IMR-90 (cell line): ENCODE measurements at regions not wholly inside any gene's neighbourhood (a gene's known extent, or its start where the extent isn't known, plus 50 kb on each side); places are given as distances from the start of the nearest gene placed in this dataset.

Experiments
- ATAC-seq: fragments of 200-7000 bp; cut with Tn5 transposase; 2 replicates; pipeline ENCODE4 v1.9.1; 2020; ENCODE audit warnings: low read depth, mild to moderate bottlenecking, moderate library complexity
- BruUV-seq: library from RNA; stranded (reverse); fragments of 400-500 nt; replicated peaks from 2 replicates; lab custom pipeline; 2021; lab: Mats Ljungman, UMichigan
- CTCF ChIA-PET: fragments of 300-600 bp; formaldehyde crosslinking; extraction: SDS; loops from one replicate; lab custom pipeline; 2021; ENCODE audit warnings: antibody characterized with exemption; lab: Yijun Ruan, JAX
- POLR2A ChIA-PET: fragments of 300-600 bp; sonication (Branson Sonifier 250); formaldehyde crosslinking; loops from one replicate; lab custom pipeline; 2022; ENCODE audit warnings: antibody characterized with exemption; ENCODE audit not compliant: unreplicated experiment; lab: Charles Lee
- DNase-seq: peaks from one replicate; pipeline ENCODE4 v3.0.0; 2013
- H2AFZ ChIP-seq: replicated peaks from 2 replicates; pipeline ENCODE3; 2013; ENCODE audit warnings: low read length, mild to moderate bottlenecking; ENCODE audit not compliant: poor library complexity
- H2AK5ac ChIP-seq: 2 replicates; pipeline ENCODE4 v1.6.1; 2013; ENCODE audit warnings: low read depth, low read length, inconsistent platforms
- H2AK9ac ChIP-seq: replicated peaks from 2 replicates; pipeline ENCODE3; 2013; ENCODE audit warnings: mild to moderate bottlenecking, low read depth, low read length, moderate library complexity; ENCODE audit not compliant: poor library complexity
- H2BK120ac ChIP-seq: 2 replicates; pipeline ENCODE4 v1.6.1; 2013; ENCODE audit warnings: low read depth, low read length, inconsistent platforms
- H2BK15ac ChIP-seq: 3 replicates; pipeline ENCODE4 v1.6.1; 2013; ENCODE audit warnings: low read depth, low read length, inconsistent platforms
- H2BK20ac ChIP-seq: 2 replicates; pipeline ENCODE4 v1.6.1; 2013; ENCODE audit warnings: low read depth, mild to moderate bottlenecking, inconsistent platforms, low read length, moderate library complexity
- H2BK5ac ChIP-seq: 2 replicates; pipeline ENCODE4 v1.6.1; 2013; ENCODE audit warnings: mild to moderate bottlenecking, low read depth, low read length, inconsistent platforms; ENCODE audit not compliant: poor library complexity, severe bottlenecking
- H3K14ac ChIP-seq: replicated peaks from 2 replicates; pipeline ENCODE4 v1.6.1; 2013; ENCODE audit warnings: low read depth, low read length, inconsistent platforms
- H3K18ac ChIP-seq: 2 replicates; pipeline ENCODE4 v1.6.1; 2013; ENCODE audit warnings: low read depth, low read length, control low read depth
- H3K23ac ChIP-seq: 2 replicates; pipeline ENCODE4 v1.6.1; 2013; ENCODE audit warnings: low read depth, low read length, inconsistent platforms
- H3K27ac ChIP-seq: 2 replicates; pipeline ENCODE4 v1.5.1; 2013; ENCODE audit warnings: mild to moderate bottlenecking, control low read depth, low read length; ENCODE audit not compliant: insufficient read depth
- H3K27me3 ChIP-seq: 2 replicates; pipeline ENCODE4 v1.6.1; 2013; ENCODE audit warnings: low read length; ENCODE audit not compliant: control insufficient read depth, insufficient read depth
- H3K36me3 ChIP-seq: 2 replicates; pipeline ENCODE4 v1.6.1; 2013; ENCODE audit warnings: low read length, mixed read lengths; ENCODE audit not compliant: control insufficient read depth, insufficient read depth
- H3K4ac ChIP-seq: 2 replicates; pipeline ENCODE4 v1.6.1; 2013; ENCODE audit warnings: low read depth, low read length, inconsistent platforms
- H3K4me1 ChIP-seq: 2 replicates; pipeline ENCODE4 v1.6.1; 2013; ENCODE audit warnings: low read length, mixed read lengths; ENCODE audit not compliant: control insufficient read depth, insufficient read depth
- H3K4me2 ChIP-seq: 2 replicates; pipeline ENCODE4 v1.6.1; 2013; ENCODE audit warnings: low read depth, mild to moderate bottlenecking, control low read depth, low read length, moderate library complexity
- H3K4me3 ChIP-seq: 2 replicates; pipeline ENCODE4 v1.5.1; 2013; ENCODE audit warnings: low read depth, mild to moderate bottlenecking, control low read depth, low read length, moderate library complexity; ENCODE audit not compliant: insufficient read depth
- H3K56ac ChIP-seq: 2 replicates; pipeline ENCODE4 v1.6.1; 2013; ENCODE audit warnings: low read length, inconsistent platforms; ENCODE audit not compliant: insufficient read depth; ENCODE audit errors: extremely low read depth
- H3K79me1 ChIP-seq, 2 experiments: 2 replicates each; pipeline ENCODE4 v1.6.1; 2013; ENCODE audit warnings: low read length in 2 of 2, inconsistent platforms in 1 of 2, low read depth in 1 of 2
- H3K9ac ChIP-seq: 2 replicates; pipeline ENCODE4 v1.6.1; 2013; ENCODE audit warnings: low read depth, low read length, control low read depth
- H3K9me1 ChIP-seq: 2 replicates; pipeline ENCODE4 v1.6.1; 2013; ENCODE audit warnings: low read length, inconsistent platforms; ENCODE audit not compliant: insufficient read depth
- H3K9me3 ChIP-seq: 2 replicates; pipeline ENCODE4 v1.6.1; 2013; ENCODE audit warnings: low read length; ENCODE audit not compliant: control insufficient read depth, insufficient read depth
- H4K20me1 ChIP-seq: 2 replicates; pipeline ENCODE4 v1.6.1; 2013; ENCODE audit warnings: low read length, inconsistent platforms; ENCODE audit not compliant: insufficient read depth
- H4K5ac ChIP-seq: 2 replicates; pipeline ENCODE4 v1.6.1; 2013; ENCODE audit warnings: mild to moderate bottlenecking, low read depth, low read length, control low read depth
- H4K8ac ChIP-seq, 2 experiments: 2 replicates each; pipeline ENCODE4 v1.6.1; 2013; ENCODE audit warnings: low read depth in 2 of 2, low read length in 2 of 2, control low read depth in 1 of 2, inconsistent platforms in 1 of 2
- H4K91ac ChIP-seq: 2 replicates; pipeline ENCODE4 v1.6.1; 2013; ENCODE audit warnings: low read depth, low read length, inconsistent platforms; ENCODE audit not compliant: insufficient read depth
- BHLHE40 ChIP-seq: fragments of 150-350 bp; IDR thresholded peaks from 2 replicates; pipeline ENCODE4 v1.6.1; 2016; ENCODE audit warnings: mild to moderate bottlenecking, low read depth, low read length
- CEBPB ChIP-seq: IDR thresholded peaks from 2 replicates; pipeline ENCODE4 v1.6.1; 2012; ENCODE audit warnings: low read depth, low read length, improper control_type of control experiment
- CHD1 ChIP-seq: IDR thresholded peaks from 2 replicates; pipeline ENCODE4 v1.6.1; 2012; ENCODE audit warnings: low read depth, low read length, improper control_type of control experiment
- CTCF ChIP-seq: conservative IDR thresholded peaks from 2 replicates; pipeline ENCODE4 v1.5.1; 2012; ENCODE audit warnings: mild to moderate bottlenecking, low read depth, low read length, improper control_type of control experiment
- ELK1 ChIP-seq: fragments of 150-350 bp; IDR thresholded peaks from 2 replicates; pipeline ENCODE4 v1.6.1; 2016; ENCODE audit warnings: low read depth, mild to moderate bottlenecking, low read length, moderate library complexity, borderline replicate concordance
- FOS ChIP-seq: fragments of 150-350 bp; IDR thresholded peaks from 2 replicates; pipeline ENCODE4 v1.6.1; 2016; ENCODE audit warnings: low read depth, low read length
- MAFK ChIP-seq: IDR thresholded peaks from 2 replicates; pipeline ENCODE4 v1.6.1; 2012; ENCODE audit warnings: low read depth, low read length, improper control_type of control experiment
- MAZ ChIP-seq: IDR thresholded peaks from 2 replicates; pipeline ENCODE4 v1.6.1; 2012; ENCODE audit warnings: low read depth, mild to moderate bottlenecking, low read length, improper control_type of control experiment, moderate library complexity, borderline replicate concordance
- MXI1 ChIP-seq: IDR thresholded peaks from 2 replicates; pipeline ENCODE4 v1.6.1; 2012; ENCODE audit warnings: low read depth, mild to moderate bottlenecking, low read length, moderate library complexity, borderline replicate concordance
- NFE2L2 ChIP-seq: fragments of 150-350 bp; IDR thresholded peaks from 2 replicates; pipeline ENCODE4 v1.6.1; 2016; ENCODE audit warnings: low read depth, mild to moderate bottlenecking, low read length
- POLR2A ChIP-seq: IDR thresholded peaks from 2 replicates; pipeline ENCODE4 v1.6.1; 2012; ENCODE audit warnings: mild to moderate bottlenecking, low read depth, low read length
- RAD21 ChIP-seq: IDR thresholded peaks from 2 replicates; pipeline ENCODE4 v1.6.1; 2012; ENCODE audit warnings: low read length, improper control_type of control experiment
- RCOR1 ChIP-seq: IDR thresholded peaks from 2 replicates; pipeline ENCODE4 v1.6.1; 2012; ENCODE audit warnings: mild to moderate bottlenecking, low read length, improper control_type of control experiment; ENCODE audit not compliant: insufficient replicate concordance
- RFX5 ChIP-seq: IDR thresholded peaks from 2 replicates; pipeline ENCODE4 v1.8.0; 2012; ENCODE audit warnings: low read depth, mild to moderate bottlenecking, low read length, moderate library complexity
- SMC3 ChIP-seq: fragments of 150-350 bp; IDR thresholded peaks from 2 replicates; pipeline ENCODE4 v1.6.1; 2016; ENCODE audit warnings: low read depth, mild to moderate bottlenecking, antibody characterized with exemption, low read length, moderate library complexity
- USF2 ChIP-seq: fragments of 150-350 bp; IDR thresholded peaks from 2 replicates; pipeline ENCODE4 v1.6.1; 2017; ENCODE audit warnings: mild to moderate bottlenecking, antibody characterized with exemption, low read length, low read depth
- dilution Hi-C: fragments of 300-500 bp; cut with HindIII; formaldehyde crosslinking; loops from one replicate; pipeline ENCODE4 v1.14.3; 2018; ENCODE audit warnings: low sequenced_read_pairs; ENCODE audit not compliant: unreplicated experiment
- in situ Hi-C: fragments of 300-500 bp; cut with MboI; formaldehyde crosslinking; loops from 3 replicates; pipeline ENCODE4 v1.14.3; 2019; ENCODE audit warnings: low sequenced_read_pairs, inconsistent platforms, mixed read lengths
- intact Hi-C: fragments of 100-400 bp; cut with micrococcal nuclease; formaldehyde crosslinking; loops from 2 replicates; pipeline ENCODE4 v1.10.0; 2022

GRCh38 chr2:13218205-13218604, 501.5 kb downstream of the TRIB2 start:
- Histone ChIP-seq H3K9ac (no peak overlapping the region), H2AFZ (no peak overlapping the region), H3K4me2 (no peak overlapping the region), H3K56ac (no peak overlapping the region), H3K27ac (no peak overlapping the region), H2AK5ac (no peak overlapping the region), H4K91ac (no peak overlapping the region), H2BK5ac (no peak overlapping the region), H4K20me1 (no peaks in the 10 kb centered on the region), H3K18ac (no peak overlapping the region), H4K5ac (no peak overlapping the region), H2BK120ac (no peak overlapping the region), H2BK20ac (no peak overlapping the region), H3K4me1 (no peaks in the 10 kb centered on the region), H3K9me3 (no peaks in the 10 kb centered on the region; the same call in 1 of the 2 replicates), H2BK15ac (no peak overlapping the region), H3K14ac (no peak overlapping the region), H3K4ac (no peak overlapping the region), H3K36me3 (no peaks in the 10 kb centered on the region), H2AK9ac (no peak overlapping the region), H3K9me1 (no peaks in the 10 kb centered on the region), H3K79me1 (no peaks in the 10 kb centered on the region), H3K4me3 (no peak overlapping the region), H3K27me3 (no peaks in the 10 kb centered on the region), H3K23ac (no peak overlapping the region), H4K8ac (no peak overlapping the region)
- ChIA-PET POLR2A (no interaction called here), CTCF (no interaction called here)
- DNase-seq (no peak), ATAC-seq (no peak)
- in situ Hi-C loops, result no loop called here
- dilution Hi-C loops, result no loop called here
- TF ChIP-seq MAZ, result no peak
- no peak for TF ChIP-seq USF2
- TF ChIP-seq CTCF, result no peak
- TF ChIP-seq CHD1, result no peak
- no peak for TF ChIP-seq SMC3
- no peak for TF ChIP-seq MAFK
- TF ChIP-seq RFX5, result no peak
- no peak for TF ChIP-seq RCOR1
- TF ChIP-seq RAD21, result no peak
- no peak for TF ChIP-seq FOS
- no peak for TF ChIP-seq CEBPB
- no peak for TF ChIP-seq MXI1
- no peak for TF ChIP-seq NFE2L2
- no peak for TF ChIP-seq POLR2A
- TF ChIP-seq BHLHE40, result no peak
- no peak for TF ChIP-seq ELK1
- no TSS peak for BruUV-seq
- intact Hi-C loops, result no loop called here
